Chondrocyte (in vitro differentiated cells): ENCODE measurements at regions not wholly inside any gene's neighbourhood (a gene's known extent, or its start where the extent isn't known, plus 50 kb on each side); places are given as distances from the start of the nearest gene placed in this dataset.

ENCODE experiments used
- DNase-seq: peaks from one replicate; pipeline ENCODE4 v3.0.0; 2021; ENCODE audit warnings: mixed read lengths, low spot score
- H3K27ac Mint-ChIP-seq: one replicate; pipeline ENCODE4 v1.8.0; 2021; ENCODE audit warnings: mild to moderate bottlenecking, moderate library complexity, mixed read lengths; ENCODE audit not compliant: unreplicated experiment
- H3K27me3 Mint-ChIP-seq: 2 replicates; pipeline ENCODE4 v1.8.0; 2021; ENCODE audit warnings: low read depth, mixed read lengths
- H3K36me3 Mint-ChIP-seq: 2 replicates; pipeline ENCODE4 v1.8.0; 2021; ENCODE audit warnings: low read depth, mixed read lengths
- H3K4me1 Mint-ChIP-seq: 2 replicates; pipeline ENCODE4 v1.8.0; 2021; ENCODE audit warnings: low read depth, mild to moderate bottlenecking, mixed read lengths
- H3K4me3 Mint-ChIP-seq: one replicate; pipeline ENCODE4 v1.8.0; 2021; ENCODE audit warnings: mild to moderate bottlenecking, moderate library complexity, mixed read lengths; ENCODE audit not compliant: unreplicated experiment
- H3K9me3 Mint-ChIP-seq: 2 replicates; pipeline ENCODE4 v1.8.0; 2021; ENCODE audit warnings: low read depth, mixed read lengths
- CTCF ChIP-seq: fragments of 200-600 bp; sonication (generic); IDR thresholded peaks from 2 replicates; pipeline ENCODE4 v1.5.0; 2021; ENCODE audit warnings: antibody characterized with exemption, mild to moderate bottlenecking, moderate library complexity

GRCh38 chr10:88185830-88186229, 322.4 kb downstream of the PTEN start:
- no peaks in the 10 kb centered on the region for H3K36me3 Mint-ChIP-seq
- H3K4me3 Mint-ChIP-seq: no peak overlapping the region
- TF ChIP-seq CTCF: no peak
- DNase-seq: no peak
- H3K27ac Mint-ChIP-seq: no peak overlapping the region
- H3K9me3 Mint-ChIP-seq: no peaks in the 10 kb centered on the region
- H3K27me3 Mint-ChIP-seq: no peaks in the 10 kb centered on the region
- H3K4me1 Mint-ChIP-seq: peaks cover 12% of the 10 kb centered on the region

- no peaks in the 10 kb centered on the region for H3K36me3 Mint-ChIP-seq
- no peak for DNase-seq
- H3K4me1 Mint-ChIP-seq: peaks cover 12% of the 10 kb centered on the region
- no peak for TF ChIP-seq CTCF
- no peak overlapping the region for H3K27ac Mint-ChIP-seq
- H3K4me3 Mint-ChIP-seq: no peak overlapping the region
- no peaks in the 10 kb centered on the region for H3K27me3 Mint-ChIP-seq
- no peaks in the 10 kb centered on the region for H3K9me3 Mint-ChIP-seq
Measured at GRCh38 chr10:88186335-88186734, 322.9 kb downstream of the PTEN start.

- Mint-ChIP-seq H3K36me3 (no peaks in the 10 kb centered on the region), H3K4me1 (peaks cover 5% of the 10 kb centered on the region)
Measured at GRCh38 chr10:88187472-88187871, 324.0 kb downstream of the PTEN start.

GRCh38 chr10:88190123-88190522, 326.7 kb downstream of the PTEN start:
- TF ChIP-seq CTCF: no peak
- no peaks in the 10 kb centered on the region for H3K36me3 Mint-ChIP-seq
- no peak for DNase-seq
- H3K4me3 Mint-ChIP-seq: no peak overlapping the region
- no peaks in the 10 kb centered on the region for H3K27me3 Mint-ChIP-seq
- no peaks in the 10 kb centered on the region for H3K4me1 Mint-ChIP-seq
- no peak overlapping the region for H3K27ac Mint-ChIP-seq
- no peaks in the 10 kb centered on the region for H3K9me3 Mint-ChIP-seq

More at GRCh38 chr10:88187472-88187871, 324.0 kb downstream of the PTEN start:
- no peak for TF ChIP-seq CTCF
- Mint-ChIP-seq H3K27ac (no peak overlapping the region), H3K27me3 (no peaks in the 10 kb centered on the region), H3K4me3 (no peak overlapping the region), H3K9me3 (no peaks in the 10 kb centered on the region)
- no peak for DNase-seq

GRCh38 chr10:88190540-88191235, 327.3 kb downstream of the PTEN start:
- Mint-ChIP-seq H3K4me3 (no peak overlapping the region), H3K27ac (no peak overlapping the region), H3K4me1 (no peaks in the 10 kb centered on the region), H3K36me3 (no peaks in the 10 kb centered on the region), H3K9me3 (no peaks in the 10 kb centered on the region), H3K27me3 (no peaks in the 10 kb centered on the region)
- no peak for DNase-seq
- TF ChIP-seq CTCF: no peak
